ENCODE measurements at regions not wholly inside any gene's neighbourhood (a gene's known extent, or its start where the extent isn't known, plus 50 kb on each side); places are given as distances from the start of the nearest gene placed in this dataset.
"Not testable (repeated sequence)": the region's sequence is repeated elsewhere in the genome, so short reads cannot be mapped to it uniquely, and the experiment has no call there.

DNA sequence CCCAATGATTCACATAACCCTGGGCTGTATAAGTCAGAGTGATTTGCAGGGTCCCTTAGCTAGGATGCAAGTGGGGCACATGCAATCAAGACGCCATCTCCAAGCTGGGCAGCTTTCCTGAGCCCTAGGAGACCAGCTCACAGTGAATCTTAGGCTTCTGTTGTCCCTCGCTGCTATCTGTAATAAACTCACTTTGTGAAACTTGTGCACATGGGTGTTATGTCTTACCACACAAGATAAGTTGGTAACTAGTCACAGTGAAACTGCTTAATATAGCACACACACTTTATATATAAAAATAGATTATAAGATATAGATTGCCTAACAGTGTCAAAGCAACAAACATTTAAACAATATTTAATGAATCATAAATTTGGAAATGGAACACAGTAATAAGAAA, 658.5 kb downstream of the SLCO4C1 start:
- Histone ChIP-seq H3K36me3 (ENCODE audit: insufficient read depth, low read length) (no peaks in the 10 kb centered on the region), H3K9me3 (ENCODE audit: low read length) (peaks cover 1% of the 10 kb centered on the region), H2AFZ (ENCODE audit: low read depth, low read length) (no peak overlapping the region), H3K4me1 (ENCODE audit: insufficient read depth, low read length) (no peaks in the 10 kb centered on the region), H3K27me3 (ENCODE audit: insufficient read depth, low read length) (no peaks in the 10 kb centered on the region), H3K4me3 (ENCODE audit: low read length) (no peak overlapping the region)

DNA sequence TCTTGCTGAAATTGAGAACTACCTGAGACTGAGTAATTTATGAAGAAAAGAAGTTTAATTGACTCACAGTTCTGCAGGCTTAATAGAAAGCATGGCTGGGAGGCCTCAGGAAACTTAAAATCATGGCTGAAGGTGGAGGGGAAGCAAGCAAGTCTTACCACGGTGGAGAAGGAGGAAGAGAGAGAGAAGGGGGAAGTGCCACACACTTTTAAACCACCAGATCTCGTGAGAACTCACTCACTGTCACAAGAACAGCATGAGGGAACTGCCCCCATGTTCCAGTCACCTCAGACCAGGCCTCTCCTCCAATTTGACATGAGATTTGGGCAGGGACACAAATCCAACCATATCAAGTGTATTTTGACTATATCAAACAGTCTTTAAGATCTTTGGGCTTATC, 668.3 kb downstream of the SLCO4C1 start:
- H3K4me3 ChIP-seq (ENCODE audit: low read length); H3K4me1 ChIP-seq (ENCODE audit: insufficient read depth, low read length); H2AFZ ChIP-seq (ENCODE audit: low read depth, low read length); H3K36me3 ChIP-seq (ENCODE audit: insufficient read depth, low read length); H3K9me3 ChIP-seq (ENCODE audit: low read length); H3K27me3 ChIP-seq (ENCODE audit: insufficient read depth, low read length): not testable (repeated sequence)

DNA sequence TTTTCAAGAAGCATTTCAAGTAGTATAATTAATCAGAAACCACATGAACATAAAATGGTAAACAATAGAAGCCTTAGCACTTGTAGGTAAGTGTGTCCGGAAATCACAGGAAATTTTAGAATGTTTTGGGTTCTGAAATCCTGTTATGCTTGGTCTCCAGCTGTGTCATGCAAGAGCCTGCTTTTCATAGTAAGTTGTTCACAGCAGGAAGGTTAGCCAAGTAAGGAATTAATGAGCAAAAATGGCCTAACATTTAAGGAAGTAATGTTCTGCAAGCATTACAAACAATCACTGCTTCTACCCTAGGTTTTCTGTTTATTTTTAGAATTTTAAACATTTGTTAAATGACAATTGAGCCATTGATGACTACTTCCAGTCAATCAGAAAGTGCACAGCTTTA, 669.5 kb downstream of the SLCO4C1 start:
- Histone ChIP-seq H3K4me3 (ENCODE audit: low read length) (no peak overlapping the region), H2AFZ (ENCODE audit: low read depth, low read length) (no peak overlapping the region), H3K9me3 (ENCODE audit: low read length) (no peaks in the 10 kb centered on the region), H3K36me3 (ENCODE audit: insufficient read depth, low read length) (no peaks in the 10 kb centered on the region), H3K27me3 (ENCODE audit: insufficient read depth, low read length) (no peaks in the 10 kb centered on the region), H3K4me1 (ENCODE audit: insufficient read depth, low read length) (peaks cover 5% of the 10 kb centered on the region)

DNA sequence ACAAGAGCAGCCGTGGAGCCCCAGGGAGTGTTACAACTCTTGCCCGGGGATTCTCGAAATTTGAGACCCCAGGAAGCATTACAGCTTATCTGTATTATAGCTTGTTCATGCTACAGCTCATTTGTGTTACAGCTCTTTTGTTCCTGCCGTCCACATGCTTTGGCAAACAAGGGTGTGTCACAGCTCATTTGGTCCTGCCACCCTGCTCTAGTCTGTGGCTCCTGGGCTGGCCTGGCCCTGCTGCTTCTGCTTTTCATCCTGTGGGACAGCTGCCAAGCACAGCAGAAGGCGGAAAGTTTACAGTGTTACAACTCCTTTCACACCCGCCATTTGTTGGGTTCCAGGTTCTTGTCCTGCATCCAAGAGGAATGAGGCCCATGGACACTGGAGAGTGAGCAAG, 685.0 kb downstream of the SLCO4C1 start:
- Histone ChIP-seq H3K9me3 (ENCODE audit: low read length) (no peaks in the 10 kb centered on the region), H3K27me3 (ENCODE audit: insufficient read depth, low read length) (no peaks in the 10 kb centered on the region), H3K36me3 (ENCODE audit: insufficient read depth, low read length) (no peaks in the 10 kb centered on the region), H3K4me3 (ENCODE audit: low read length) (no peak overlapping the region), H3K4me1 (ENCODE audit: insufficient read depth, low read length) (peaks cover 12% of the 10 kb centered on the region), H2AFZ (ENCODE audit: low read depth, low read length) (no peak overlapping the region)

DNA sequence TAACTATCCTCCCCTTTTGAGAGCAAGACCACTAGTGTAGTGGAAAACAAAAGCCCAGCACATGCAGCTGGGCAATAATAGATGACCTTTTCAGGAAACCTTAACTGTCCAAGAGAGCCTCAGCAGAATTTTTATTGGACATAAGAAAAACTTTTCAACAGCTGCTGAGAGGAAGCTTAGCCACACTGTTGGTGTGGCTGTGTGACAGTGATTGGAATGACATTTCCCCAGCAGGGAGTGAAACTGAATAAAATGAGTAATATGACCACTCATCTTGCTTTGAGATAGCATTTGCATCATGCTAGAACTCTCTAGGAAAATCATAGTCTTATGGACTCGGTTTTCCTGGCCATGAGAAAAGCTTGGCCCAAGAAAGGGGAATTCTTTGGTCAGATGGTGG, 687.8 kb downstream of the SLCO4C1 start:
- Histone ChIP-seq H3K4me3 (ENCODE audit: low read length) (no peak overlapping the region), H3K36me3 (ENCODE audit: insufficient read depth, low read length) (no peaks in the 10 kb centered on the region), H2AFZ (ENCODE audit: low read depth, low read length) (no peak overlapping the region), H3K9me3 (ENCODE audit: low read length) (no peaks in the 10 kb centered on the region), H3K27me3 (ENCODE audit: insufficient read depth, low read length) (no peaks in the 10 kb centered on the region), H3K4me1 (ENCODE audit: insufficient read depth, low read length) (peaks cover 12% of the 10 kb centered on the region)

DNA sequence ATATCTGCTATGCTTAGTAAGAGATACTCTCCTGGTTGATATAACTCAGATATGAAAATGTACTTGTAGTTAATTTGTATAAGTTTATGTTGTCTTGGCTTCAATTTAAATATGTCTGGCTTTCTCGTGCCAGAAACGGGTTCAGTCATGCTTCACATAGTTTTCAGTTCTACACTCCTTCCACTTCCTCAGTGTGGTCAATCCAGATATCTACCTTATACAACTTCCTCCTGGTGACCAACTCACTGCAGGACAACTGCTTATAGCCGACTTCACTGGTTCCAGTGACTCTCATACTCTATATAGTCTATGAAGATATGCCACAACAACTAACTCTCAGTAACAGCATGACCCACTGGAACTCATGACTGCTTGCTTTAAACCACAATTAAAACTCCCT, 690.4 kb downstream of the SLCO4C1 start:
- no peaks in the 10 kb centered on the region for H3K36me3 ChIP-seq (ENCODE audit: insufficient read depth, low read length)
- H3K4me1 ChIP-seq (ENCODE audit: insufficient read depth, low read length), result peaks cover 12% of the 10 kb centered on the region
- no peak overlapping the region for H3K4me3 ChIP-seq (ENCODE audit: low read length)
- H3K9me3 ChIP-seq (ENCODE audit: low read length), result no peaks in the 10 kb centered on the region
- H3K27me3 ChIP-seq (ENCODE audit: insufficient read depth, low read length), result no peaks in the 10 kb centered on the region
- H2AFZ ChIP-seq (ENCODE audit: low read depth, low read length), result no peak overlapping the region

DNA sequence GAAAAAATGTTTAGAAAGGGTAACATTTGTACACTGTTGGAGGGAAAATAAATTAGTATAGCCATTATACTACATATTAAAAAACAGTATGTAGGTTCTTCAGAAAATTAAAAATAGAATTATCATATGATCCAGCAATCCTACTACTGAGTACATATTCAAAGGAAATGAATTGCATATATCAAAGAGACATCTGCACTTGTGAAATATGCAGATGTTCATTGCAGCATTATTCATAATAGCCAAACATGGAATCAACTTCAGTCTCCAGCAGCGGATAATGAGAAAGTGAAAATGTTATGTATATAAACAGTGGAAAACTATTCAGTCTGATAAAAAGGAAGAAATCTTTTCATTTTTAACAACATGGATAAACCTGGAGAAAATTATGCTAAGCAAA, 695.5 kb downstream of the SLCO4C1 start:
- Histone ChIP-seq H3K9me3 (ENCODE audit: low read length) (no peaks in the 10 kb centered on the region), H3K4me1 (ENCODE audit: insufficient read depth, low read length) (no peaks in the 10 kb centered on the region), H3K27me3 (ENCODE audit: insufficient read depth, low read length) (no peaks in the 10 kb centered on the region), H3K4me3 (ENCODE audit: low read length) (no peak overlapping the region), H2AFZ (ENCODE audit: low read depth, low read length) (no peak overlapping the region), H3K36me3 (ENCODE audit: insufficient read depth, low read length) (no peaks in the 10 kb centered on the region)

DNA sequence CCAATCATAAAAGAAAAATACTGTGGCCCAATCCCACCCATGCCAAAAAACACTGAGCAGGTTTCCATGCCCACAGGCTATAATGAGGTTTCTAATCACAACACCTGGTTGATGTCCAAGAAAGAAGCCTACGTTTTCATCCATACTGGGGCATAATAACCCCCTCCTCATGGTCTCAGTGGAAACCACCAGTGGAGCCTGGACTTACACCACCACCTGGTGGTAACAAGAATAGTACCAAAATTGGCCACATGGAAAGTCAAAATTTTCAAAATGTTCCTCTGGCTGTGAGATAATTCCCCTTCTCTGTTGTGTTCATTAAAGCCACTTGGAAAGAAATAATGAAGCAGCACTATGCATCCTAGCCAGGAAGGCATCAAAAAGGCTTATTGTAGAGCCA, 687.3 kb upstream of the ST8SIA4 start:
- Histone ChIP-seq H3K27me3 (ENCODE audit: insufficient read depth, low read length) (no peaks in the 10 kb centered on the region), H3K4me1 (ENCODE audit: insufficient read depth, low read length) (no peaks in the 10 kb centered on the region), H3K4me3 (ENCODE audit: low read length) (no peak overlapping the region), H2AFZ (ENCODE audit: low read depth, low read length) (no peak overlapping the region), H3K36me3 (ENCODE audit: insufficient read depth, low read length) (no peaks in the 10 kb centered on the region), H3K9me3 (ENCODE audit: low read length) (no peaks in the 10 kb centered on the region)

DNA sequence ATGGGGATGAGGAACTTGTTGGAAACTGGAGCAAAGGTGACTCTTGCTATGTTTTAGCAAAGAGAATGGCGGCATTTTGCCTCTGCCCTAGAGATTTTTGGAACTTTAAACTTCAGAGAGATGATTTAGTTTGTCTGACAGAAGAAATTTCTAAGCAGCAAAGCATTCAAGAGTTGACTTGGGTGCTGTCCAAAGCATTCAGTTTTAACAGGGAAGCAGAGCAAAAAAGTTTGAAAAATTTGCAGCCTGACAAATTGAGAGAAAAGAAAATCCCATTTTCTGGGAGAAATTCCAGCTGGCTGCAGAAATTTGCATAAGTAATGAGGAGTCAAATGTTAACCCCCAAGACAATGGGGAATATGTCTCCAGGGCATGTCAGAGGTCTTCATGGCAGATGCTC, 682.3 kb upstream of the ST8SIA4 start:
- Histone ChIP-seq H3K4me3 (ENCODE audit: low read length) (no peak overlapping the region), H2AFZ (ENCODE audit: low read depth, low read length) (no peak overlapping the region), H3K4me1 (ENCODE audit: insufficient read depth, low read length) (no peaks in the 10 kb centered on the region), H3K27me3 (ENCODE audit: insufficient read depth, low read length) (no peaks in the 10 kb centered on the region), H3K36me3 (ENCODE audit: insufficient read depth, low read length) (no peaks in the 10 kb centered on the region), H3K9me3 (ENCODE audit: low read length) (no peaks in the 10 kb centered on the region)

DNA sequence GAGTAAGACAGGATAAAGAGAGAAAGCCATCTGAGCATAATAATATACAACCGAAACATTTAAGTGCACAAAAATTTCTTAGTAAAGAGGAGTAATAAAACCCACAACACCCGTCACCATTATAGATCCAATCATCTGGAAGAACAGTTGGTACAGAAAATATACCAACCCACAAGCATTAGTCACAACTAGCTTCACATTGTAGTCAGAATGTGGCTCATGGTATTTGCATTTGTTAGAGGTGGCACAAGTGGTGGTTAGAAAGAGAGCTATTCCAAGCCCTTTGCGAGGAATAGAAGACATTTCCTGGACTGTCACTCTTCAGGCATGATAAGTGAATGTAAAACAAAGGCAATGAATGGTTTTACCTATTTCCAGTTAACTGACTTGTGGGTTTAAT, 677.5 kb upstream of the ST8SIA4 start:
- Histone ChIP-seq H3K4me1 (ENCODE audit: insufficient read depth, low read length) (no peaks in the 10 kb centered on the region), H3K27me3 (ENCODE audit: insufficient read depth, low read length) (no peaks in the 10 kb centered on the region), H3K4me3 (ENCODE audit: low read length) (no peak overlapping the region), H3K36me3 (ENCODE audit: insufficient read depth, low read length) (no peaks in the 10 kb centered on the region), H3K9me3 (ENCODE audit: low read length) (no peaks in the 10 kb centered on the region), H2AFZ (ENCODE audit: low read depth, low read length) (no peak overlapping the region)

DNA sequence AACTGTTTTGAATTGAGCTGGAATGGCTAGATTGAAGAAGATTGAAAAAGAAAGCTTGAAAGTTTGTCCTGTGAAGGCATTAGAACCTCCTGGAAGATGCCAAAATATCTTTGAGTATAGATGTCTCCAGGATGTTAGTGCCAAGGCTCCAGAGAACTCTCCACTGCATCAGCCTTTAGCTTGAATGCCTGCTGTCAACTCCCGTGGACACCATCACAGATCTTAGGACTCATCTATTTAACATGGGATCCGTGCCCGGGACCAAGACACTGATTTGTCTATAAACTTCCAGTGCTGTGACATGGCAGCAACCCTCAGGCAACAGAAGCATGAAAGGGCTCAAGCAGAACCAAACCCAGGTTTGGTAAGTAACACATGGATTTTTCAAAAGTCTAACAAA, 670.9 kb upstream of the ST8SIA4 start:
- Histone ChIP-seq H3K36me3 (ENCODE audit: insufficient read depth, low read length) (no peaks in the 10 kb centered on the region), H3K27me3 (ENCODE audit: insufficient read depth, low read length) (no peaks in the 10 kb centered on the region), H3K4me1 (ENCODE audit: insufficient read depth, low read length) (no peaks in the 10 kb centered on the region), H2AFZ (ENCODE audit: low read depth, low read length) (no peak overlapping the region), H3K9me3 (ENCODE audit: low read length) (no peaks in the 10 kb centered on the region), H3K4me3 (ENCODE audit: low read length) (no peak overlapping the region)

DNA sequence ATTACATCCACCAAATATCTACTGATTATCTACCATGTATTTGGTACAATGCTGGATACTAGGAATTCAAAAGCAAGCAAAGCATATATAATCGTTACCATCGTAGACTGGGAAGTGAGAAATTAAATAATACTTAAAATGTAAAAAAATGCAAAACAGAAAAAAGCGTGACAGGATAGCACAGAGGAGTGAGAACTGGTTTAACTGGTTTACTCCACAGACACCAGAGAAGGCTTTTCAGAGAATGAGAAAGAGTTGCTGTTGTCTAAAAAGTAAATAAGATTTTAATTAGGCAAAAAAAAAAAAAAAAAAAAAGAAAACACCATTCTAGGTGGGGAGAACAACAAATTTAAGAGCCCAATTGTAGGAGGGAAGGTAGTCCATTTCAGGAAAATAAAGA, 657.9 kb upstream of the ST8SIA4 start:
- H2AFZ ChIP-seq (ENCODE audit: low read depth, low read length), result no peak overlapping the region
- H3K4me1 ChIP-seq (ENCODE audit: insufficient read depth, low read length), result no peaks in the 10 kb centered on the region
- no peaks in the 10 kb centered on the region for H3K27me3 ChIP-seq (ENCODE audit: insufficient read depth, low read length)
- H3K4me3 ChIP-seq (ENCODE audit: low read length), result no peak overlapping the region
- H3K9me3 ChIP-seq (ENCODE audit: low read length), result no peaks in the 10 kb centered on the region
- H3K36me3 ChIP-seq (ENCODE audit: insufficient read depth, low read length), result no peaks in the 10 kb centered on the region

DNA sequence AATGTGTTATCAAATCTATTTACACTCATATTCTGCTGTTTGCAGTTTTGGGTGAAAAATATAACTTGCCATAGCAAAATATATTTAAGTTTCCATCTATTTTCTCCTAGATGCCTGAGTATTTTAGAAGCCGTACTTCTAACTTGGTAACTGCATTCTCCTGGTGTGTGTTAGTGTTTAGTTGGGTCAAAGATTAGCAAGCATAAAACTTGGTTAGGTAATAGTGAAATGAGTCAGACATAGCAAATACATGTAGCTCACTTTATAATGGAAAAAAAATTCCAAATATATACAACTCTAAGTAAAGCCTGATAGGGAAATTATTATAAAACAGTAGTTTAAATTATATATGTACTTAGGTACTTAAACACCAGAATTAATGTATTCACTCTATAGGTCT, 640.7 kb upstream of the ST8SIA4 start:
- no peaks in the 10 kb centered on the region for H3K9me3 ChIP-seq (ENCODE audit: low read length)
- H3K36me3 ChIP-seq (ENCODE audit: insufficient read depth, low read length), result no peaks in the 10 kb centered on the region

DNA sequence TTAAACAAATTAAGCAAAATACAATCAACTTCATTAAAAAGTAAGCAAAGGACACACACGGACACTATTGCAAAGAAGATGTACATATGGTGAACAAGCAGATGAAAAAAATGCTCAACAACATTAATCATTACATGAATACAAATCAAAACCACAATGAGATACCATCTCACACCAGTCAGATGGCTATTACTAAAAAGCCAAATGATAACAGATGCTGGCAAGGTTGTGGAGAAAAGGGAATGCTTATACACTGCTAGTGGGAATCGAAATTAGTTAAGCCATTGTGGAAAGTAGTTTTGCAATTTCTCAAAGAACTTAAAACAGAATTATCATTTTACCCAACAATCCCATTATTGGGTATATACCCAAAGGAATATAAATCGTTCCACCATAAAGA, 636.2 kb upstream of the ST8SIA4 start:
- Histone ChIP-seq H3K36me3 (ENCODE audit: insufficient read depth, low read length) (no peaks in the 10 kb centered on the region), H3K4me1 (ENCODE audit: insufficient read depth, low read length) (no peaks in the 10 kb centered on the region), H2AFZ (ENCODE audit: low read depth, low read length) (no peak overlapping the region), H3K27me3 (ENCODE audit: insufficient read depth, low read length) (no peaks in the 10 kb centered on the region), H3K4me3 (ENCODE audit: low read length) (no peak overlapping the region), H3K9me3 (ENCODE audit: low read length) (no peaks in the 10 kb centered on the region)

More for the DNA sequence above, 640.7 kb upstream of the ST8SIA4 start:
- no peaks in the 10 kb centered on the region for H3K27me3 ChIP-seq (ENCODE audit: insufficient read depth, low read length)
- no peaks in the 10 kb centered on the region for H3K4me1 ChIP-seq (ENCODE audit: insufficient read depth, low read length)
- H3K4me3 ChIP-seq (ENCODE audit: low read length), result no peak overlapping the region
- no peak overlapping the region for H2AFZ ChIP-seq (ENCODE audit: low read depth, low read length)
